ENCODE measurements at regions not wholly inside any gene's neighbourhood (a gene's known extent, or its start where the extent isn't known, plus 50 kb on each side); places are given as distances from the start of the nearest gene placed in this dataset.

GRCh38 chr4:143109376-143109775, 75.3 kb upstream of the USP38 start:
- H3K4me3 ChIP-seq (ENCODE audit: low read depth, low read length), result no peak overlapping the region
- no peak for TF ChIP-seq CTCF (IDR thresholded peaks at IDR 0.05; ENCODE audit: borderline replicate concordance, insufficient read depth, low read depth, low read length)

- H3K4me3 ChIP-seq (ENCODE audit: low read depth, low read length), result no peak overlapping the region
- TF ChIP-seq CTCF (IDR thresholded peaks at IDR 0.05; ENCODE audit: borderline replicate concordance, insufficient read depth, low read depth, low read length), result no peak
Measured at GRCh38 chr4:143118663-143119062, 66.1 kb upstream of the USP38 start.

DNA sequence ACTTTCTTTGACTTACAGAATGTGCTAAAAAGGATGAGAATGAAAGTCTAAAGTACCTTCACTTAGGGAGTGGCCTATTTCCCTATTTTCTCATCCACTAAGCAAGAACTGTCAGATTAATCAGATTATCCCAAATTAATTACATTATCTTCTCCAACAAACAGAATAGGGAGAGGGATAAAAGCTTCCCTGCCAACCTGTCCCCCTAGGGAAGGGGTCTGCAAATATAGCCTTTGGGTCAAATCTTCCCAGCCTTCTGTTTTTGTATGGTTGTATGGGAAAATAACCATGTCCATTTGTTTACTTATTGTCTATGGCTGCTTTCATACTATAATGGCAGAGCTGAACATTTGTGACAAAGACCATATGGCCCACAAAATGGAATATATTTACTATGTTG, 57.1 kb upstream of the USP38 start:
- H3K4me3 ChIP-seq (ENCODE audit: low read depth, low read length), result no peak overlapping the region
- no peak for TF ChIP-seq CTCF (IDR thresholded peaks at IDR 0.05; ENCODE audit: borderline replicate concordance, insufficient read depth, low read depth, low read length)

GRCh38 chr4:143133977-143134376, 50.7 kb upstream of the USP38 start:
- TF ChIP-seq CTCF (IDR thresholded peaks at IDR 0.05; ENCODE audit: borderline replicate concordance, insufficient read depth, low read depth, low read length), result no peak
- no peak overlapping the region for H3K4me3 ChIP-seq (ENCODE audit: low read depth, low read length)

Data from GM12875 (cell line).